Aorta (tissue), 5 donors: ENCODE measurements at regions not wholly inside any gene's neighbourhood (a gene's known extent, or its start where the extent isn't known, plus 50 kb on each side); places are given as distances from the start of the nearest gene placed in this dataset.

Experiments used
- ATAC-seq: fragments of 200-7000 bp; cut with Tn5 transposase; one replicate; pipeline ENCODE4 v1.9.1; 2022; ENCODE audit warnings: moderate library complexity; ENCODE audit not compliant: low FRiP score
- DNase-seq, 2 donors: peaks; one replicate each; pipeline ENCODE4 v3.0.0-alpha.2; 2020
- H3K27ac ChIP-seq, 2 donors: one replicate each; pipeline ENCODE4 v1.5.1; 2013; ENCODE audit warnings: low read length in 2 of 2, mild to moderate bottlenecking in 2 of 2, moderate library complexity in 2 of 2, control low read depth in 1 of 2, inconsistent platforms in 1 of 2, low read depth in 1 of 2
- H3K27me3 ChIP-seq, 2 donors: one replicate each; pipeline ENCODE4 v1.6.1; 2013; ENCODE audit warnings: control low read depth in 1 of 2, low read length in 1 of 2, mild to moderate bottlenecking in 1 of 2, moderate library complexity in 1 of 2; ENCODE audit not compliant: insufficient read depth in 2 of 2, control insufficient read depth in 1 of 2
- H3K36me3 ChIP-seq, 2 donors: one replicate each; pipeline ENCODE4 v1.6.1; 2013; ENCODE audit warnings: control low read depth in 1 of 2, low read length in 1 of 2, mild to moderate bottlenecking in 1 of 2; ENCODE audit not compliant: insufficient read depth in 2 of 2, control insufficient read depth in 1 of 2
- H3K4me1 ChIP-seq, 2 donors: one replicate each; pipeline ENCODE4 v1.6.1; 2013; ENCODE audit warnings: low read length in 2 of 2, control low read depth in 1 of 2, mild to moderate bottlenecking in 1 of 2, moderate library complexity in 1 of 2; ENCODE audit not compliant: insufficient read depth in 2 of 2, control insufficient read depth in 1 of 2
- H3K4me3 ChIP-seq, 2 donors: one replicate each; pipeline ENCODE4 v1.5.1; 2013; ENCODE audit warnings: low read length in 2 of 2, control low read depth in 1 of 2, mild to moderate bottlenecking in 1 of 2
- H3K9me3 ChIP-seq: one replicate; pipeline ENCODE4 v1.6.1; 2013; ENCODE audit warnings: mild to moderate bottlenecking, low read length; ENCODE audit not compliant: control insufficient read depth
- WGBS, 2 donors: extraction: QIAGEN DNeasy Blood & Tissue Kit; methylation state at CpG; one replicate each; pipeline ENCODE4 v1.1.7; 2013; 5-methylcytosine and 5-hydroxymethylcytosine counted together
- intact Hi-C, 2 donors: fragments of 100-400 bp; cut with DNase I; formaldehyde crosslinking; loops; one replicate each; pipeline versions ENCODE4 v1.14.2 to v1.15.0; 2022
- donor health status: healthy with polysubstance abuse.
- donor health status: Bipolar disorder and iron deficiency.
- donor health status: DM: no; HTN: no; CAD: no.
- donor health status: DM: no; HTN: no; CAD: no.
- donor health status: DM: yes; HTN: yes; CAD: no.

- WGBS, 2 donors = 58 to 63% methylated on average over 2 of the region's 2 CpGs
- ATAC-seq = no peak
- no peak overlapping the region for H3K4me3 ChIP-seq
- no peak for DNase-seq
- H3K36me3 ChIP-seq = no peaks in the 10 kb centered on the region
- H3K4me1 ChIP-seq = peaks cover 0 to 2% of the 10 kb centered on the region in 2 donors
- H3K27ac ChIP-seq = no peak overlapping the region
- H3K27me3 ChIP-seq = no peaks in the 10 kb centered on the region
- H3K9me3 ChIP-seq = no peaks in the 10 kb centered on the region
- intact Hi-C loops = no loop called here
These were observed 878.1 kb downstream of the C12orf50 start for GRCh38 chr12:87150969-87151662.

GRCh38 chr12:87142342-87142741, 886.2 kb upstream of the MGAT4C start:
- H3K9me3 ChIP-seq = no peaks in the 10 kb centered on the region
- no peak for ATAC-seq
- H3K27me3 ChIP-seq = no peaks in the 10 kb centered on the region
- H3K27ac ChIP-seq = no peak overlapping the region
- no peak overlapping the region for H3K4me3 ChIP-seq
- H3K36me3 ChIP-seq = no peaks in the 10 kb centered on the region
- intact Hi-C loops = no loop called here
- DNase-seq = no peak
- no peaks in the 10 kb centered on the region for H3K4me1 ChIP-seq

- intact Hi-C loops = no loop called here
These were observed 884.9 kb upstream of the MGAT4C start for GRCh38 chr12:87141091-87141490.

GRCh38 chr12:87140262-87140661, 884.1 kb upstream of the MGAT4C start:
- ATAC-seq (no peak), DNase-seq (no peak)
- intact Hi-C loops = no loop called here
- H3K27me3 ChIP-seq = no peaks in the 10 kb centered on the region
- 82 to 87% methylated on average over 1 of the region's 1 CpG for WGBS, 2 donors
- H3K9me3 ChIP-seq = no peaks in the 10 kb centered on the region
- H3K4me1 ChIP-seq = no peaks in the 10 kb centered on the region
- H3K4me3 ChIP-seq = no peak overlapping the region
- no peaks in the 10 kb centered on the region for H3K36me3 ChIP-seq
- no peak overlapping the region for H3K27ac ChIP-seq

More at GRCh38 chr12:87141091-87141490, 884.9 kb upstream of the MGAT4C start:
- no peak for ATAC-seq
- DNase-seq = no peak
- H3K4me1 ChIP-seq = no peaks in the 10 kb centered on the region
- no peaks in the 10 kb centered on the region for H3K9me3 ChIP-seq
- H3K27me3 ChIP-seq = no peaks in the 10 kb centered on the region
- no peak overlapping the region for H3K27ac ChIP-seq
- H3K4me3 ChIP-seq = no peak overlapping the region
- H3K36me3 ChIP-seq = no peaks in the 10 kb centered on the region

- no peak for DNase-seq
- Histone ChIP-seq H3K27ac (no peak overlapping the region), H3K4me1 (no peaks in the 10 kb centered on the region), H3K4me3 (no peak overlapping the region), H3K27me3 (no peaks in the 10 kb centered on the region), H3K36me3 (no peaks in the 10 kb centered on the region), H3K9me3 (no peaks in the 10 kb centered on the region)
- intact Hi-C loops = loop anchor here in 1 of 2 donors (10.0 kb wide), 1 partner anchor 178 kb away; no protein-coding TSS in a partner anchor
- no peak for ATAC-seq
These were observed 881.0 kb upstream of the MGAT4C start for GRCh38 chr12:87137220-87137619.

- H3K27ac ChIP-seq = no peak overlapping the region
- no peaks in the 10 kb centered on the region for H3K4me1 ChIP-seq
- no peaks in the 10 kb centered on the region for H3K9me3 ChIP-seq
- ATAC-seq (no peak), DNase-seq (no peak)
- intact Hi-C loops = loop anchor here in 1 of 2 donors (10.0 kb wide), 1 partner anchor 178 kb away; no protein-coding TSS in a partner anchor
- no peaks in the 10 kb centered on the region for H3K27me3 ChIP-seq
- 29% methylated on average over 2 of the region's 2 CpGs for WGBS, 2 donors
- H3K4me3 ChIP-seq = no peak overlapping the region
- no peaks in the 10 kb centered on the region for H3K36me3 ChIP-seq
These were observed 880.3 kb upstream of the MGAT4C start for GRCh38 chr12:87136330-87136976.

GRCh38 chr12:87127272-87127671, 871.1 kb upstream of the MGAT4C start:
- no peaks in the 10 kb centered on the region for H3K36me3 ChIP-seq
- H3K9me3 ChIP-seq = peaks cover 3% of the 10 kb centered on the region
- H3K4me3 ChIP-seq = no peak overlapping the region
- ATAC-seq (no peak), DNase-seq (no peak)
- H3K4me1 ChIP-seq = no peaks in the 10 kb centered on the region
- no peak overlapping the region for H3K27ac ChIP-seq
- intact Hi-C loops = no loop called here
- H3K27me3 ChIP-seq = no peaks in the 10 kb centered on the region

GRCh38 chr12:87121896-87122295, 865.7 kb upstream of the MGAT4C start:
- intact Hi-C loops = no loop called here
- no peak for DNase-seq

GRCh38 chr12:87120440-87120839, 864.2 kb upstream of the MGAT4C start:
- intact Hi-C loops = no loop called here
- H3K27ac ChIP-seq = no peak overlapping the region
- WGBS, 2 donors = 62 to 67% methylated on average over 3 of the region's 3 CpGs
- peaks cover 0 to 2% of the 10 kb centered on the region in 2 donors for H3K4me1 ChIP-seq
- DNase-seq (no peak), ATAC-seq (no peak)
- no peaks in the 10 kb centered on the region for H3K27me3 ChIP-seq
- no peaks in the 10 kb centered on the region for H3K36me3 ChIP-seq
- H3K4me3 ChIP-seq = no peak overlapping the region
- H3K9me3 ChIP-seq = peaks cover 3% of the 10 kb centered on the region

More at GRCh38 chr12:87121896-87122295, 865.7 kb upstream of the MGAT4C start:
- no peaks in the 10 kb centered on the region for H3K27me3 ChIP-seq
- peaks cover 0 to under 1% of the 10 kb centered on the region in 2 donors for H3K4me1 ChIP-seq
- WGBS, 2 donors = 80 to 92% methylated on average over 3 of the region's 3 CpGs
- H3K36me3 ChIP-seq = no peaks in the 10 kb centered on the region
- no peak overlapping the region for H3K4me3 ChIP-seq
- H3K27ac ChIP-seq = no peak overlapping the region
- ATAC-seq = no peak
- H3K9me3 ChIP-seq = peaks cover 3% of the 10 kb centered on the region
